DOHH2 (cell line): ENCODE measurements at regions not wholly inside any gene's neighbourhood (a gene's known extent, or its start where the extent isn't known, plus 50 kb on each side); places are given as distances from the start of the nearest gene placed in this dataset.

ENCODE experiments used
- H3F3A ChIP-seq: fragments of 200-600 bp; sonication (generic), shearing (Covaris generic); 2 replicates; pipeline ENCODE4 v1.6.0; 2016; ENCODE audit warnings: antibody characterized with exemption, mild to moderate bottlenecking; ENCODE audit not compliant: control insufficient read depth, insufficient read depth
- H3K27ac ChIP-seq: fragments of 200-600 bp; sonication (generic); 2 replicates; pipeline ENCODE4 v1.5.1; 2014; ENCODE audit warnings: low read depth, mild to moderate bottlenecking, low read length, moderate library complexity
- H3K27me3 ChIP-seq: fragments of 200-600 bp; sonication (generic); 2 replicates; pipeline ENCODE4 v1.6.1; 2014; ENCODE audit warnings: mild to moderate bottlenecking, low read length, mixed read lengths; ENCODE audit not compliant: control insufficient read depth
- H3K36me3 ChIP-seq: fragments of 200-600 bp; sonication (generic); 2 replicates; pipeline ENCODE4 v1.6.1; 2014; ENCODE audit warnings: mild to moderate bottlenecking, low read length, moderate library complexity, mixed read lengths; ENCODE audit not compliant: control insufficient read depth
- H3K4me1 ChIP-seq: fragments of 200-600 bp; sonication (generic); 2 replicates; pipeline ENCODE4 v1.6.1; 2014; ENCODE audit warnings: mild to moderate bottlenecking, low read length, mixed read lengths; ENCODE audit not compliant: control insufficient read depth
- H3K4me2 ChIP-seq: fragments of 200-600 bp; sonication (generic); 2 replicates; pipeline ENCODE4 v1.6.0; 2014; ENCODE audit warnings: mild to moderate bottlenecking, low read length, moderate library complexity
- H3K4me3 ChIP-seq: fragments of 200-600 bp; sonication (generic); 2 replicates; pipeline ENCODE4 v1.5.1; 2014; ENCODE audit warnings: mild to moderate bottlenecking, low read length, mixed read lengths
- H3K79me2 ChIP-seq: fragments of 200-600 bp; sonication (generic); 2 replicates; pipeline ENCODE4 v1.6.1; 2014; ENCODE audit warnings: mild to moderate bottlenecking, low read length, mixed read lengths; ENCODE audit not compliant: control insufficient read depth
- H3K9me2 ChIP-seq: fragments of 200-600 bp; sonication (generic); replicated peaks from 2 replicates; pipeline ENCODE4 v1.6.1; 2014; ENCODE audit warnings: mild to moderate bottlenecking, low read length, mixed read lengths; ENCODE audit not compliant: control insufficient read depth
- H3K9me3 ChIP-seq: fragments of 200-600 bp; sonication (generic); 2 replicates; pipeline ENCODE4 v1.6.1; 2014; ENCODE audit warnings: antibody characterized with exemption, low read length, mixed read lengths; ENCODE audit not compliant: control insufficient read depth, insufficient read depth
- H4K20me1 ChIP-seq: fragments of 200-600 bp; sonication (generic); 2 replicates; pipeline ENCODE4 v1.6.0; 2014; ENCODE audit warnings: low read depth, mild to moderate bottlenecking, antibody characterized with exemption, low read length, moderate library complexity; ENCODE audit not compliant: control insufficient read depth, insufficient read depth
- EZH2phosphoT487 ChIP-seq: fragments of 200-600 bp; sonication (generic); IDR thresholded peaks from 2 replicates; pipeline ENCODE4 v1.6.1; 2017; ENCODE audit warnings: borderline replicate concordance, mild to moderate bottlenecking, antibody characterized with exemption, low read length, moderate library complexity, mixed read lengths
- TF ChIP-seq, protein P1 (sequence below): fragments of 200-600 bp; sonication (generic); IDR thresholded peaks from one replicate; pipeline ENCODE4 v1.5.1; 2014; ENCODE audit warnings: antibody characterized with exemption, mild to moderate bottlenecking, low read depth, low read length; ENCODE audit not compliant: poor library complexity, severe bottlenecking

GRCh38 chr7:80286611-80287010 is 152.0 kb downstream of the GNAI1 start:
- Histone ChIP-seq H4K20me1 (no peaks in the 10 kb centered on the region), H3K4me3 (no peak overlapping the region), H3F3A (no peaks in the 10 kb centered on the region), H3K9me3 (no peaks in the 10 kb centered on the region), H3K36me3 (no peaks in the 10 kb centered on the region), H3K79me2 (no peaks in the 10 kb centered on the region), H3K27me3 (no peaks in the 10 kb centered on the region), H3K4me1 (no peaks in the 10 kb centered on the region), H3K9me2 (no peaks in the 10 kb centered on the region), H3K27ac (no peak overlapping the region), H3K4me2 (no peak overlapping the region)
- TF ChIP-seq EZH2phosphoT487 = no peak

DNA sequence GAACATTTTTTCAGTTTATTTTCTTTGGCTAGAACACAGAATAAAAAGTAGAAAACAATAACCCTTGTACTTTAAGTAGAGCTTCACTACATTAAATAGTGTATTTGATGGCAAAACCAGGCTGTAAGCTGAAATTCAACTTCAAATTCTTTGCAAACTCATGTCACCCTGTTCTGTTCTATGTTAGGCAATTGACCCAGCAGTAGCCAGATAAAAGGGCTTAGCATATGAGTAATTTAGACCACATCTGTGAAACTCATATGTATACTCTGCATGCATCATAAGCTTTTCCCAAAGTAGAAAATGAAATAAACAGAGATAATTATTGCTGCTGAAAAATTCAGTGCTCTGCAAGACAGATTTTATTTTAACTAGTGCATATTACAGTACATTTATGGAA is 150.2 kb downstream of the GNAI1 start:
- H3K9me2 ChIP-seq = no peaks in the 10 kb centered on the region
- H3K4me1 ChIP-seq = no peaks in the 10 kb centered on the region
- no peaks in the 10 kb centered on the region for H3K79me2 ChIP-seq
- no peaks in the 10 kb centered on the region for H3F3A ChIP-seq
- no peak overlapping the region for H3K27ac ChIP-seq
- no peaks in the 10 kb centered on the region for H4K20me1 ChIP-seq
- H3K27me3 ChIP-seq = no peaks in the 10 kb centered on the region
- TF ChIP-seq, protein P1, sequence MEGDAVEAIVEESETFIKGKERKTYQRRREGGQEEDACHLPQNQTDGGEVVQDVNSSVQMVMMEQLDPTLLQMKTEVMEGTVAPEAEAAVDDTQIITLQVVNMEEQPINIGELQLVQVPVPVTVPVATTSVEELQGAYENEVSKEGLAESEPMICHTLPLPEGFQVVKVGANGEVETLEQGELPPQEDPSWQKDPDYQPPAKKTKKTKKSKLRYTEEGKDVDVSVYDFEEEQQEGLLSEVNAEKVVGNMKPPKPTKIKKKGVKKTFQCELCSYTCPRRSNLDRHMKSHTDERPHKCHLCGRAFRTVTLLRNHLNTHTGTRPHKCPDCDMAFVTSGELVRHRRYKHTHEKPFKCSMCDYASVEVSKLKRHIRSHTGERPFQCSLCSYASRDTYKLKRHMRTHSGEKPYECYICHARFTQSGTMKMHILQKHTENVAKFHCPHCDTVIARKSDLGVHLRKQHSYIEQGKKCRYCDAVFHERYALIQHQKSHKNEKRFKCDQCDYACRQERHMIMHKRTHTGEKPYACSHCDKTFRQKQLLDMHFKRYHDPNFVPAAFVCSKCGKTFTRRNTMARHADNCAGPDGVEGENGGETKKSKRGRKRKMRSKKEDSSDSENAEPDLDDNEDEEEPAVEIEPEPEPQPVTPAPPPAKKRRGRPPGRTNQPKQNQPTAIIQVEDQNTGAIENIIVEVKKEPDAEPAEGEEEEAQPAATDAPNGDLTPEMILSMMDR = no peak
- TF ChIP-seq EZH2phosphoT487 = no peak
- no peaks in the 10 kb centered on the region for H3K9me3 ChIP-seq
- H3K4me3 ChIP-seq = no peak overlapping the region
- H3K4me2 ChIP-seq = no peak overlapping the region
- H3K36me3 ChIP-seq = no peaks in the 10 kb centered on the region

DNA sequence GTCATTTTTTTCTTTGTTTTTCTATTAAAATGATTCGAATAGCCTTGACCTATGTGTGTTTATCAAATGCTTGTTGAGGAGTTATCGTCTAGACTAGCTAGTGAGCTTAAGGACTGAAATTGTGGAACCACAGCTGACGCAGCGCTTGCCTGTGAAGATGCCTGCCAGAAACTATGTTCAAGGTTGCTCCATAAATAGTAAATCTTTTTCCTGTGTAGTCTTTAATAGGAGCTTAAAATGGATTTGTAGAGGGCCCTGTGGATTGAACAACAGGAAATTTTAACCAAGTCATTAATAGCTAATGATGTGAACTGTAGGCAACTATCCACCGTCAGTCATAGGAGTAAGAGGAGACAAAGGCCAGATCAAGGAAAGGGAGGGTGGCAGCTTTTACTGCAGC is 145.1 kb downstream of the GNAI1 start:
- Histone ChIP-seq H3K9me2 (no peaks in the 10 kb centered on the region), H3F3A (no peaks in the 10 kb centered on the region), H3K4me1 (no peaks in the 10 kb centered on the region), H3K4me2 (no peak overlapping the region), H3K4me3 (no peak overlapping the region), H3K27me3 (no peaks in the 10 kb centered on the region), H3K27ac (no peak overlapping the region), H3K79me2 (no peaks in the 10 kb centered on the region), H3K9me3 (no peaks in the 10 kb centered on the region), H4K20me1 (no peaks in the 10 kb centered on the region), H3K36me3 (no peaks in the 10 kb centered on the region)
- TF ChIP-seq EZH2phosphoT487 = no peak
- TF ChIP-seq, protein P1 = no peak

GRCh38 chr7:80278737-80279136 is 144.1 kb downstream of the GNAI1 start:
- TF ChIP-seq EZH2phosphoT487 = no peak
- TF ChIP-seq, protein P1 = no peak
- no peak overlapping the region for H3K4me2 ChIP-seq
- H4K20me1 ChIP-seq = no peaks in the 10 kb centered on the region
- no peaks in the 10 kb centered on the region for H3K27me3 ChIP-seq
- no peak overlapping the region for H3K27ac ChIP-seq
- H3K4me3 ChIP-seq = no peak overlapping the region
- no peaks in the 10 kb centered on the region for H3K9me3 ChIP-seq
- H3K4me1 ChIP-seq = no peaks in the 10 kb centered on the region
- no peaks in the 10 kb centered on the region for H3K36me3 ChIP-seq
- H3K79me2 ChIP-seq = no peaks in the 10 kb centered on the region
- H3K9me2 ChIP-seq = no peaks in the 10 kb centered on the region
- H3F3A ChIP-seq = no peaks in the 10 kb centered on the region
